ENCODE measurements at regions not wholly inside any gene's neighbourhood (a gene's known extent, or its start where the extent isn't known, plus 50 kb on each side); places are given as distances from the start of the nearest gene placed in this dataset.
A peak's percentile ranks its signal among the peaks of the same experiment; 100 is the strongest.
"Not testable (repeated sequence)": the region's sequence is repeated elsewhere in the genome, so short reads cannot be mapped to it uniquely, and the experiment has no call there.

DNA sequence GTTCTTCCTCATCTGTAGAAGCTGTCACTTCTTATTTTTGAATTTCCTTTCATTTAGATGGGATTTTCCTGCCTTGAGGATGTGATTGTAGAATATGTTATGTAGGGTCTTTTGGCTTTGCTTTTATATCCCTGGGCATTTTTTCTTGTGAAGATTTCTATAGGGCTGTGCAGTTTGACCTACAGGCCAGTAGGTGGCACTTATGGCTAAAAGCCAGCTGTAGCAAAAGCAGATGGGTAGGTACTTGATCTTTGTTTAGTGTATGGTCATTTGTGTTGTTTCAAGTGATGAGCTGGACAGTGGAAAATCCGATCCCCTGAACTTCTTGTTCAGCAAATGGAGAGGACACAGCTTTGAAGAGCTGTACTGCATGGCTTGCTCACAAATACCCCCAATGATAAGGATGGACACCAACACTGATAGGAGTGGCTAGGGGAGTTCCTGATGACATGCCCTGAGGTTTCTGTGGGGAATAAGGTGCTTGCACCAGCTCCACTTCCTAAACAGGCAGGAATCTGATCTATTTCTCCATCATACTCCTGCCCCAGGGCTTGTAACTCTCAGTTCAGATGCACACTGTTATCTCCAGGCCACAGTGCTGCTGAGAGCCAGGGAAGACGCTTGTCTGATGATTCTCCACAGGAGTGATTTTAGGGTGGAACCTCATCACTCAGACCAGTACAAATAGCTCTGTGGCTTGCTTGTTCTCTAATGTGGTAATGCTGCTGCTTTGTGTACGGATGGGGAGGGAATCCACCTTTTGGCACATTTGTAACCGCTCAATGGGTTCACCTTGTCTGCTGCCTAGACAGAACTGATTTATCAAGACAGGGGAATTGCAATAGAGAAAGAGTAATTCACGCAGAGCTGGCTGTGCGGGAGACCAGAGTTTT is 417.1 kb upstream of the MAGEB16 start:
- TF ChIP-seq POLR2A (IDR thresholded peaks at IDR 0.05; ENCODE audit: extremely low read depth, insufficient read length) = no peak
- TF ChIP-seq, protein P1, sequence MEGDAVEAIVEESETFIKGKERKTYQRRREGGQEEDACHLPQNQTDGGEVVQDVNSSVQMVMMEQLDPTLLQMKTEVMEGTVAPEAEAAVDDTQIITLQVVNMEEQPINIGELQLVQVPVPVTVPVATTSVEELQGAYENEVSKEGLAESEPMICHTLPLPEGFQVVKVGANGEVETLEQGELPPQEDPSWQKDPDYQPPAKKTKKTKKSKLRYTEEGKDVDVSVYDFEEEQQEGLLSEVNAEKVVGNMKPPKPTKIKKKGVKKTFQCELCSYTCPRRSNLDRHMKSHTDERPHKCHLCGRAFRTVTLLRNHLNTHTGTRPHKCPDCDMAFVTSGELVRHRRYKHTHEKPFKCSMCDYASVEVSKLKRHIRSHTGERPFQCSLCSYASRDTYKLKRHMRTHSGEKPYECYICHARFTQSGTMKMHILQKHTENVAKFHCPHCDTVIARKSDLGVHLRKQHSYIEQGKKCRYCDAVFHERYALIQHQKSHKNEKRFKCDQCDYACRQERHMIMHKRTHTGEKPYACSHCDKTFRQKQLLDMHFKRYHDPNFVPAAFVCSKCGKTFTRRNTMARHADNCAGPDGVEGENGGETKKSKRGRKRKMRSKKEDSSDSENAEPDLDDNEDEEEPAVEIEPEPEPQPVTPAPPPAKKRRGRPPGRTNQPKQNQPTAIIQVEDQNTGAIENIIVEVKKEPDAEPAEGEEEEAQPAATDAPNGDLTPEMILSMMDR (IDR thresholded peaks at IDR 0.05; ENCODE audit: low read depth, low read length) = peak; percentile 69
- no peak overlapping the region for H3K4me3 ChIP-seq (ENCODE audit: low read depth, low read length)
- DNase-seq (ENCODE audit: low read depth) = peak; percentile 22

DNA sequence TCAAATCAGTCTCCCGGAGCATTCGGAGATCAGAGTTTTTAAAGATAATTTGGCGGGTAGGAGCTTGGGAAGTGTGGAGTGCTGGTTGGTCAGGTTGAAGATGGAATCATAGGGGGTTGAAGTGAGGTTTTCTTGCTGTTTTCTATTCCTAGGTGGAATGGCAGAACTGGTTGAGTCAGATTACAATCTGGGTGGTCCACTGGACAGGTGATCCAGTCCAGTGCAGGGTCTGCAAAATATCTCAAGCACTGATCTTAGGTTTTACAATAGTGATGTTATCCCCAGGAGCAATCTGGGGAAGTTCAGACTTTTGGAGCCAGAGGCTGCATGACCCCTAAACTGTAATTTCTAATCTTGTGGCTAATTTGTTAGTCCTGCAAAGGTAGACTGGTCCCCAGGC is 416.4 kb upstream of the MAGEB16 start:
- DNase-seq (ENCODE audit: low read depth); H3K4me3 ChIP-seq (ENCODE audit: low read depth, low read length): not testable (repeated sequence)

DNA sequence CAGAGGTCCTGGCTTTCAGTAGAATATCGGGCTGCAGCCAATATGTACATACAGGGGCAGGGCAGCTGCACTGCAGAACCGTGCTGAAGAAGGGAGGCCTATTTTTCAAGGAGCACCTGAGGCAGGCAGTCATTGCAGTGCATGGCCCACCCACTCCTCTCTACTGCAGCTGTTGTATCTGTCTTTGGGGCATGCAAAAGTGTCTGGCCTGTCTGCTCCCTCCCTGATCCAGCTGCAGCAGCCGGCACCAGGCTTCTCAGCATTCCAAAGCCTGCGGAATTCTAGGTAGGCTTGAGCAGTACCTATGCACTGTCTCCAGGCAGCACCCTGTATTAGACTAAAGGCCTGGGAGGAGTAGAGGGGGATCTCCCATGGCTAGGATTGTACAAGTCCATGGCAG is 415.2 kb upstream of the MAGEB16 start:
- TF ChIP-seq POLR2A (IDR thresholded peaks at IDR 0.05; ENCODE audit: extremely low read depth, insufficient read length) = no peak
- TF ChIP-seq, protein P2, sequence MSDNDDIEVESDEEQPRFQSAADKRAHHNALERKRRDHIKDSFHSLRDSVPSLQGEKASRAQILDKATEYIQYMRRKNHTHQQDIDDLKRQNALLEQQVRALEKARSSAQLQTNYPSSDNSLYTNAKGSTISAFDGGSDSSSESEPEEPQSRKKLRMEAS (IDR thresholded peaks at IDR 0.05; ENCODE audit: low read depth, low read length) = no peak
- TF ChIP-seq, protein P1 (IDR thresholded peaks at IDR 0.05; ENCODE audit: low read depth, low read length) = no peak
- no peak for DNase-seq (ENCODE audit: low read depth)
- no peak overlapping the region for H3K4me3 ChIP-seq (ENCODE audit: low read depth, low read length)

DNA sequence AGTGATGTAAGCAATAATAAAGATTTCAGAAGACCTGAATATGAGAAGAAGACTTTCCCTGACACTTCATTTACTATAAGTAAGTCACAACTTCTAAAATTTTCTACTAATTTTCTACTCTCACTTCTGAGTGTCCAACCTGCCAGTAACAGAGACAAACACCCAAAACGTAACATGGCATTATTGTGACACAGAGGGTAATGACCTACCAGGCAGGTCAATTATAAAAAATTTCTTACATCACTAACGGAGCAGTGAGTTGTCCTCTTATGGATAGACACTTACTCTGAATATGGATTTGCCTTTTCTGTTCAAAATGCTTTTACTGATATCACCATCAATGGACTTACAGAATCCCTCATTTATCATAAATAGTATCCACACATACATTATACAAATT is 405.9 kb upstream of the MAGEB16 start:
- TF ChIP-seq, protein P1 (IDR thresholded peaks at IDR 0.05; ENCODE audit: low read depth, low read length) = no peak
- TF ChIP-seq POLR2A (IDR thresholded peaks at IDR 0.05; ENCODE audit: extremely low read depth, insufficient read length) = no peak
- TF ChIP-seq, protein P2 (IDR thresholded peaks at IDR 0.05; ENCODE audit: low read depth, low read length) = no peak
- TF ChIP-seq MYC (IDR thresholded peaks at IDR 0.05; ENCODE audit: low read depth, low read length) = no peak
- no peak for DNase-seq (ENCODE audit: low read depth)
- no peak overlapping the region for H3K4me3 ChIP-seq (ENCODE audit: low read depth, low read length)

DNA sequence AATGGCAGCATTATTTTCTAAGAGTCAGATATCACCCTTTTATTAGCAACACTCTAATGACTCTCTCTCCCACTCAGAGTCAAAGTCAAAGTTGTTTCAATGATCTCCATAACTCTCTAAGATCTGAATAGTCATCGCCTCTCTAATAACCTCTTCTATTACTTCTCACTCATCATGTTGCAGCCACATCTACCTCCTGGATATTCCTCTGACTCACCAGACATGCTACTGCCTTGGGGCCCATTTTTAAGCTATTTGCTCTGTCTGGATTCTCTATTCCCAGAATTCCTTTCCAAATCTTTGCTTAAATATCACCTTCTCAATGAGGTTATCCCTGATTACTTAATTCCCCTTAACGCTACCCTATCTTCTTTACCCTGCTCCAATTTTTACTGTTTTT is 391.8 kb upstream of the MAGEB16 start:
- H3K4me3 ChIP-seq (ENCODE audit: low read depth, low read length) = no peak overlapping the region
- TF ChIP-seq, protein P2 (IDR thresholded peaks at IDR 0.05; ENCODE audit: low read depth, low read length) = no peak
- TF ChIP-seq, protein P1 (IDR thresholded peaks at IDR 0.05; ENCODE audit: low read depth, low read length) = no peak
- TF ChIP-seq POLR2A (IDR thresholded peaks at IDR 0.05; ENCODE audit: extremely low read depth, insufficient read length) (no peak), MYC (IDR thresholded peaks at IDR 0.05; ENCODE audit: low read depth, low read length) (no peak)
- DNase-seq (ENCODE audit: low read depth) = no peak

DNA sequence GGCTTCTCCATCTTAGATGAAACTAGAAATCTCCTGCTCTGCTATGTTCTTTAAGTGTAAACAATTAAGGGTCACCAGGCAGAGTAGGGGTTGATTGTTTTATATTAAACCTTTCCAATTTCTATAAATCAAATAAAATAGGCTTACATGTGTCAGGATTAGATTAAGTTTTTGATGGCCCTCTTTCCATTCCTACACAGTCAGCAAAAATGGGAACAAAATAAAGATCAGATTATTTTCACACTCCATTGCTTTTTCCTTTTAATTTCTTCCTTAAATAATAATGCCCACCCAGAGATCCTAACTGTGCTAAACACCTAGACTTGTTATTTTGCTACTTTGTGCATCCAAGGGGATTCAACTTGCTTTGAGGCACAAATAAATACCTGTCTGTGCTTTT is 381.4 kb upstream of the MAGEB16 start:
- TF ChIP-seq MYC (IDR thresholded peaks at IDR 0.05; ENCODE audit: low read depth, low read length) = no peak
- TF ChIP-seq, protein P1 (IDR thresholded peaks at IDR 0.05; ENCODE audit: low read depth, low read length) = no peak
- no peak overlapping the region for H3K4me3 ChIP-seq (ENCODE audit: low read depth, low read length)
- DNase-seq (ENCODE audit: low read depth) = no peak

Data from NB4 (cell line).